ELF-1 (cell line): ENCODE measurements at regions not wholly inside any gene's neighbourhood (a gene's known extent, or its start where the extent isn't known, plus 50 kb on each side); places are given as distances from the start of the nearest gene placed in this dataset.

Source experiments
- DNase-seq: peaks from one replicate; pipeline ENCODE4 v3.0.0-alpha.2; 2016; ENCODE audit warnings: low read depth, low spot score

DNA sequence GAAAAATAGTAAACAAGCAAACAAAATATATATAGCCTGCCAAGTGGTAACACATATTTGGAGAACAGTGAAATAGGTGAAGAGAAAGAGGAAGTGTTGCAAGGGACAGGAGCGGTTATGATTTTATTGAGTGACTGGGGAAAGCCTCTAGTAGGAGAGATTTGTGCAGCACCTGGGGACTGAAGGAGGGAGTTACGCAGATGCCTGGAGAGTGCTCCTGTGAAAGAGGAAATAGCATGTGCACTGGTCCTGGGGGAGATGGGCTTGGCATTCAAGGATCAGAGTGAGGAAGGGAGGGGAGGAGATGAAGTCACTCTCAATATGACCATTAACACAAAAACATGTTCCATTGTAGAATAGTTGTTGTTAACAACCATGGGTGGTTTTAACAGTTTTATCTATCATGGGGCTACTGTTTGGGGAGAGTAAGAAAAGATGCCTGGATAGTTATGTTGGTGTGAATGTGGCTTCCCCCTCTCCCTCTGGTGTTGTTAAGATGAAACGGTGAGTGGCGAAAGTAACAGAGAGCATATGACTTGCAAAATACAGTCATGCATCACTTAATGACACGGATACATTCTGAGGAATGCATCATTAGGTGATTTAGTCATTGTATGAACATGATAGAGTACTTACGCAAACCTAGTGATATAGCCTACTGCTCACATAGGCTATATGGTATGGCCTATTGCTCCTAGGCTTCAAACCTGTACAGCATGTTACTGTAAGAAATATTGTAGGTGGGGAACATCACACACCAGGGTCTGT lies 251.7 kb upstream of the ARGLU1 start:
- no peak for DNase-seq

DNA sequence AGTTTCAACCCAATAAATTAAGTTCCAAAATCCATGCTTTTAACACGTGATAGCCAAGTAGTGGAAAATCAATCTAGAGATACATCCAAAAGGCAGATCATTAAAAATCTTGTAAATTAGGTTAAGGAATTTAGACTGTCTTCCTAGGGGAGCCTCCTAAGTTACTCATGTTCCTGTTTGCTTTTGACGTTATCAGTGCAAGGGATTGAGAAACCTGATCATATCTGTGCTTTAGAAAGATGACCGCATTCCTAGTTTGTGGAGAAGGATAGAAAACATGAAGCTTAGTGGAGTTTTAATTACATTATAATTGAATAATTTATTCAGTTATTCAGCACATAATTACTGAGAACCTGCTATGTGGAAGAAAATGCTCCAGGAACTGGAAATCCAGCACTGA lies 251.0 kb upstream of the ARGLU1 start:
- DNase-seq = no peak

DNA sequence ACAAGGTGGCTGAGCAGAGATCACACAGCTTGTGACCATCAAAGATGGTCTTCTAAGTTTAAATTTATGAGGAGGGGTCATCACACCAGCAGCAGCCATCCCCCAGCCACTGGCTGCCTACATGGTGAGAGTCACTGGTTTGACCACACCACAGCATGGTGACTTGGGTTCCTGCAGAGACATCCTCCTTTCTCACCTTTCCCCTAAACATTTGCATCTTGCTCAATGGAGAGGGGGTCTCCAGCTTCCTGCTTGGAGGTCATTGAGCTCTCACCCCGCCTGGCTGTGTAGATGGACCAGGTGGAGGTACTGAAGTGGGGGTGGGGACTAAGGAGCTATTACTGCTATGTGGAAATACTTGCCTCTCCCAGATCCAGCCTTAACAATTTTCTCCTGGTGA lies 247.6 kb upstream of the ARGLU1 start:
- DNase-seq = no peak

DNA sequence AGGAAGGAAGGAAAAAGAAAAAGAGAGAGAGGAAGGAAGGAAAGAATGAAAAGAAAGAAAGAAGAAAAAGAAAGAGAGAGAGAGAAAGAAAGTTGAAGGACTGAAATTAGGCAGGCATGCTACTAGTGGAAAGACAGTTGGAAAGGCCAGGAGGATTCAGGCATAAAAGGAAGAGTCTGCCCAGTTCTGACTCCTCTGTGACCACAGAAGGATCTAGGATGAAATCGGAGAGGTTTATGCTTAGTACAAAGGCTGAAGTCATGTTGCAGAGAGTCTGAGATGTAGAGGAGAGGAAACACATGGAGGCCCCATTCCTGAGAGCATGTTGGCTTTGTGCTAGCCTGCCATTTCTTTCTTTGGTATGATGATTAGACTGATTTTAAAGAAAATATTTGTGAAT lies 246.5 kb upstream of the ARGLU1 start:
- DNase-seq = no peak

DNA sequence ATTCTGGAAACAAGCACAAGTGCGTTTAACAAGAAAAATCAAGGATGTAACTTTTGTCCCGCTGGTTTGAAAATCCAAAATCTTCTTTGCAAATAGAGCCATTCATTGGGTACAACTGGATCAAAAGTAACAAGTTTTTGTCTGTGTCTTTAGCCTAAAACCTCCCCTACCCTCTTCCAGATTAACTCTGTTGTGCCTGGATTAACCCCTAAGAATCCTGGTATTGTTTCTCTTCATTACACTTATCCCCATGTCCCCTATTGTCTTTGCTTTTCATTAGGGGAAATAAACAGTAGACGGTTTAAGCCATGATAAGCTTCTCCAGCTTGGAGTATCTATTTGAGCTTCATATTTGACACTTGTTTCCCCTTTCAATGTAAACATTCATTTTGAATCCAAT lies 242.1 kb upstream of the ARGLU1 start:
- DNase-seq = no peak

DNA sequence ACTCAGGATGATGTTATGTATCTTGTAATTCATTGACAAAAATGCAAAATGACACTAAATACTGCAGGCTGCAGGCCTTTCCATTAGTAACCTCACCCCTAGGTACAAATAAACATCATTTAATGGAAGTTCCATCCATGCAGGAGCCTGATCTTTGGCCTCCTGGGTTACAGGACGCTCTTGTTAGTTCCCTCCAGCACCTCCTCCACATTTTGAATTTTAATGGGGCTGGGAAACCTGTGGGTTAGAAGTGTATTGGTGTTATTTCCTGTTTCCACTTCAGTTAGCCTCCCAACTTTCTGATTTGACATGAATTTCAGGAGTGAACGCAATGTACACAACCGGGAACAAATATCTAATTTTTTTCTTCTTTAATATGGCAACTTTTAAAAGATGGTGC lies 237.1 kb upstream of the ARGLU1 start:
- no peak for DNase-seq

DNA sequence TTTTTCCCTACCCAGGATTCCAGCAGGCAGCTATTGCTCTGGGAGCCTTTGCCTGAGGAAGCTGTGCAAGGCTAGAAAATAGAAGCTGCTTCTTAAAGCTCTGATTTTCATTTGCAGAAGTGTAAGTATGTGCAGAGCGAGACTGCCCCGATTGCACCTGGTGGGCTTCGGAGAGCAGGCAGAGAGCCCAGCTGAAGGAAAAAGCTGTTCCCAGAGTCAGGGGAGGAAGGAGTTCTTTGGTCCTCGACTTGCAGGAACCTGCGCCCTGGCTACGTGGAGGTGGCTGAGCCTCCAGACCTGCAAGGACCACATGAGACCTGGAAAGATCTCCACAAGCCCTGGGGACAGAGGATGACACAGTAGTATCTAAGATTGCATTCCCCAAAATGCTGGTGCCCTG lies 235.0 kb upstream of the ARGLU1 start:
- DNase-seq = peak; percentile 43

DNA sequence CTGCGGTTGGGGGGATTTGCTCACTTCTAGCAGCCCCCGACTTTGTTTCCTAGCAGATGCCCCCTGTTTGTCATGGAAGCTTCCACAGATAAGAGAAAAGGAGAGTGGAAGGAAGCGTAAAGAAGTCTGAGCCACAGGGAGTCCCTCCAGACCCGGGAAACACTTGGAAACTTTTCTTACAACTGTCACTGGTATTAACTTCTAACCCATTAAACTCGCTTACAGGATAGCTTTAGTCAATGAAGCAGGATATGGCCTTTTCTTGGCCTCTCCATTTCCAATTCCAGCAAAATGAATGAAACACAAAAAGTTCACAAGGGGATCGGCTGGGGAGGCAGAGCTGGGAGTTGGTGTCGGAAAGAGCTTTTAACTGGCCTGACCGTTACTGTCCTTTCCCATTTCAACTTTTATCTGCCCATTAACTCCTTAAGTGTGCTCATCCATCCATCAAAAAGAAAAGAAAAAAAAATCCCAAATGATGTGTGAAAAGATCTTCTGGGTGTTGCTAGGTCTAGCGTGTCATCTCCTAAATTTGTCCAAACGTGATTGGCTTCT lies 231.9 kb upstream of the ARGLU1 start:
- no peak for DNase-seq

DNA sequence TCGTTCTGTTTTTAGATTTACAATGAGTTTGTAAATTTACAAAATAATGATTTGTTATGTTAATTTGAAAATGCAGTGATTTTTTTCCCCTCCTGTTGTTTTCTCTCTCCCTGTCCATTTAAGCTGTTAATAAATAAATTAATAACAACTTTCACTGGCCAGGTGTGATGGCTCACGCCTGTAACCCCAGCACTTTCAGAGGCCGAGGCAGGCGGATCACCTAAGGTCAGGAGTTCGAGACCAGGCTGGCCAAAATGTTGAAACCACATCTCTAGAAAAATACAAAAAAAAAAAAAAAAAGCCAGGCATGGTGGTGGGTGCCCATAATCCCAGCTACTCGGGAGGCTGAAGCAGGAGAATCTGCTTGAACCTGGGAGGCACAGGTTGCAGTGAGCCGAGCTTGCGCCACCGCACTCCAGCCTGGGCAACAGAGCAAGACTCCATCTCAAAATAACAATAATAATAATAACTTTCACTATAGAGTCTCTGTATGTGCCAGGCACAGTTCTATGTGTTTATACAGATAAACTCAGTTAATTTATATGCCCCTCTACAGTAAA lies 229.2 kb upstream of the ARGLU1 start:
- no peak for DNase-seq

DNA sequence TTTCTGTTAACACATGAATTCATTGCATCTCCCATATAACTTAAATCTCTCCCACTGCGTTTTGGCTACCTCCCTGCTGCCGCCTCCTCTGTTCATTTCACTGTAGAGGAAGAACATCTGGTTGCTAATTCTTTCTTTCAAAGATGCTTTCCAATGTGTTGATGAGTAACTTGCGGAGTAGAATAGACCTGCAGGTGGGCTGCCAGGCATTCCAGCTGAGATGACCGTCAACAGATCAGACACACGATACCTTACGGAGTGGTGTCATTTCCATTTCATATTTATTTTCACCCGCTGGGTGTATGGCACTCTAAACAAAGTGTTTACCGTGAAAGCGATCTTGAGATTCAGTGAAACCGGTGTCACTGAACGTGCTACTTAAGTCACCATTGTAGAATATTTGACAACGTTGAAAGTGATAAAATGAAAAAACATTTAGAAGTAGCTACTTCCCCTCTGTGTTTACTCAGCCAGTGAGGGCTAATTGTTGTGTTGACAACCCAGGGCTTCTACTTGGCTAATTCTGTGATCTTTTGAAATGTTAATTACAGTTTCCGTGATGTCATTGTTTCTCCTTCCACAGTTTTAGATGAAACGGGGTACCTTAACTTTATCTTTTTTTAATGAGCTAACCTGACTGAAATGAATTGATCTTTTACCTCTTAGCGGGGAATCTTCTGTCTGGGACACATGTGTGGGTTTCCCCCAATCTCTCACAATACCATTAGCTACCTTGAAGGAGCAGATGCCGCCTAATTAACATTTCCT lies 228.5 kb upstream of the ARGLU1 start:
- peak; percentile 81 for DNase-seq

DNA sequence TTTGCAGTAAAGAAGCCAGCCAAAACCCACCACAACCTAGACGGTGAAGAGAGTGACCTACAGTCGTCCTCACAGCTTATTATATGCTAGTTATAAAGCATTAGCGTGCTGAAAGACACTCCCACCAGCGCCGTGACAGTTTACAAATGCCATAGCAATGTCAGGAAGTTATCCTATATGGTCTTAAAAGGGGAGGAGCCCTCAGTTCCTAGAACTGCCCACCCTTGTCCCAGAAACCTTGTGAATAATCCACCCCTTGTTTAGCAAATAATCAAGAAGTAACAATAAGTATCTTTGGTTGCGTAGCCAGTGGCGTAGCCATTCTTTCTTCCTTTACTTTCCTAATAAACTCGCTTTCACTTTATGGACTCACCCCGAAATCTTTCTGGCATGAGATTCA lies 227.9 kb upstream of the ARGLU1 start:
- DNase-seq = peak; percentile 26

DNA sequence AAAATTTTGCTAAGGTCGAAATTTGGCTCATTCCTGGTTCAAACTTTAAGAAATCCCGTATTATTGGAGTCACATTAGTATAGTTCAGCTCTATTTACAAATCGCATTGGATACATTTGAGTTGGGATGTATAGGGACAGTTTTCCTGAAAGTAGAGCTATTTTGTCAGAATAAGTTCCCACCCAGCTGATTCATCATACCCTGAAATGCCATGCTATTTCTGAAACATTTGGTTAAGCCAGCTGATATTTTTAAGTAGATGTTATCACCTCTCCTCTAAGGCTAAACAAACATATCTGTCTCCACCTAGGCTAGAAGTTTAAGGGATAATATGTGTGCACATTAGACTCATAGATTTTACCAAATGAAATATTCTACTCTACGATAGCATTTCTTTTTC lies 226.2 kb upstream of the ARGLU1 start:
- DNase-seq = no peak

DNA sequence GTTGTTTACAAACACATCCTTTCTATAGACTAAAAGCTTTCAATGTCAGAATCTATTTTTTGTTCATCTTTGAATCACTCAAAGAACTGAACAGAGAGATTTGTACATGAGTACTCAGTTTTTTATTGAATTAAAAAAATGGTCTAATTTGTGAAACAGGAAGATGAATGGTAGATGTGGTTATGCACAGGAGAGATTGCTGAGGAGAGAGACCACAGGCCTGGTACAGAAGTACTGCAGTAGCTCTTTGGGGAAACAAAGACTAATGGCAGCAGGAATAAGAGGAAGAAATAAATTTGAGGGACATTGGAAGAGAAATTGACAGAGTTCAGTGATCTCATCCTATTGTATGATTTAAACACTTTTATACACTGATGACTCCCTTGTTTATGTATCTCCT lies 222.0 kb upstream of the ARGLU1 start:
- DNase-seq = no peak

DNA sequence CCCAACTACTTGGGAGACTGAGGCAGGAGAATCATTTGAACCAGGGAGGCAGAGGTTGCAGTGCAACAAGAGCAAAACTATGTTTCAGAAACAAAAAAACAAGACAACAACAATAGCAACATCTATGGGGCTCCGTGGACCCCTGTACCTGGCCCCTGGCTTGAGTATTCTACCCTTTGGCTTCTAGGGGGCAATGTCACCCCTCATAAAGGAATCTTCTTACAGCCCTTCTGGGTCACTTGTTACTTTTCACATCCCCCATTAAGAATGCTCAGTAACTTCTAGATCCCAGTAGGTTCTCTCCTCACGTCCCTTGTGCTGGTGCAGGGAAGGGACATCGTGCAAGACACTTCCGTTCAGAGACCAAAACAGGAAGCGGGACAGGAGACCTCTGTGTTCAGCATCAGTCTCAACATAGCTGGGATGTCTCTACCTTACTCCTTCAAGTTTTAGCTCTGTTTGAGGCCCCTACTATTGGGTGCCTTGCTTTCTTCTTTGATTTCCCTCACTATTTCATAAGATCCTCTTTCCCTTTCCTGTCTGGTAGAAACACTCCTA lies 218.1 kb upstream of the ARGLU1 start:
- no peak for DNase-seq

DNA sequence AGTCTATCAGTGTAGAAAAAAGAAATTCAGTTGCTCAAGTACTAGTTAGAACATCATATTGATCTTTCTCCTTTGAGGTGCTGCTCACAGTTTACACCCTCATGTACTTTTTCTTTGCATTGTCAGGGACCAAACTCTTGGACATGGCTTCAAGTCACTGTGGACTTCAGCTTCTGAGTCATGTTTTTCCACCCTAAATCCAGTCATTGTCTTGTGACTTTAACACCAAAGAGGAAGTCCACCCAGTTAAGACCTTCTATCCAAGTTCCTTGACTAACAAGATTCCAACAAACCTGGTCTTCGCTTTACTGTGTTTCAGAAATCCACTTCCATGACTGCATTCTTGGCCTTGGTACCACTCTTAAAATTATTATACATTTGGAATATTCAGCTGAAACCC lies 206.7 kb upstream of the ARGLU1 start:
- DNase-seq = no peak

DNA sequence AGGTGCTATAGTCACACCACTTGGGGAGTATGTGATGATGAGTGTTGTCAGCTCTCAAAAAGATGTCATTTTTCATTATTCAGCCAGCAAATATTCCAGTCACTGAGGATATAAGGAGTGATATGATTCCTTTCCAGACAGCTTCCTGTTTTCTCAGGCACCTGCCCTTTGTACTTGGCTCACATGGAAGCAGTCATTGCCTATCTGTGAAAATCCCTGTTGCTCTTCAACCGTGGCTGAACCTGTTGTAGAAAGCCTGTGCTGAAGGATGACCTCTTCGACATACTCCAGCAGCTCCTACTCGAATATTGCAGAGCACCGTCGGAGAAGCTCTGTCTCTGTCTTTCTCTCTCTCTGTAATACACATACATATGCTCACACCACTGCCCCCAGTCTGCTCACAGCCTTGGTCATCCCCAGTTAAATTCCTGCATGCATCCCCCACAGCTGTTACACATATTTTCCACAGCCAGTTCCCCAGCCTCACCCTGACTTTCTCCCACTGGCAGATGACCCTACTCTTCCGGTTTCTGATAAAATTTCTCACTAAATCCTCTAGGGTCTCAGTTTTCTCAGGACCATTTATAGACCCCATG lies 204.2 kb upstream of the ARGLU1 start:
- DNase-seq = no peak

DNA sequence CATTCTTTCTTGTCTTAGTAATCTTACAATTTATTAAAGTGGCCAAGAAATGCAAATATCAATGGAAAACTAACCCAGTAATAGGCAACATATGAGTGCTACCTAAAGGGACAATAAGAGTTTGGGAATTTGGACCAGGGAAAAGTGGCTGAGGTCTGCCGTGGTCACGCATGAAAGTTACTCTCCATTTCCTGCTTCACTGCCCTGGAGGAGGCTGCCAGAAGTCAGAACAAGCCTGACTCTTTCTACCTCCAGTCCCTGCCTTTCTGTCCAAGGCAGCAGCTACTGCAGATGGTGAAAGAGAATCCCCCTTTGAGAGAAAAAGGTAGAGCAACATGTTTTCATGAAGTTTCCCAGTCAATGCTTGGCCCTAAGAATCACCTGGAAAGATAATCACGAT lies 201.1 kb upstream of the ARGLU1 start:
- no peak for DNase-seq

DNA sequence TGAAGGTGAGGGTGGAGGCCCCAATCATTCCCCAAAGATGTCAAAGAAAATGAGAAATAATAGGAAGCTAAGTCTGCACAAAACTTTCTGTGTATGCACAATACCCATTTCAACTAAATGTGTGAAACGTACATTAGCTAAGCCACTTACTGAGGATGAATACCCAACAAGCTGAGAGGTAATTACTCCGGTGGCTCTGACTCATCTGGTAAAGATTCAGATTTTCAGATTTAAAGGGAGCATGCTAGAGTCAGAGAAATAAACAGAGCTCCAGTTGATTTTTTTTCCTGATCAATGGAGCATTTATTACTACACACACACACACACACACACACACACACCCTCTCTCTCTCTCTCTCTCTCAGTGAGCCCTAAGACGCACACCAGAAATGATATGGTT lies 194.8 kb upstream of the ARGLU1 start:
- DNase-seq = no peak

DNA sequence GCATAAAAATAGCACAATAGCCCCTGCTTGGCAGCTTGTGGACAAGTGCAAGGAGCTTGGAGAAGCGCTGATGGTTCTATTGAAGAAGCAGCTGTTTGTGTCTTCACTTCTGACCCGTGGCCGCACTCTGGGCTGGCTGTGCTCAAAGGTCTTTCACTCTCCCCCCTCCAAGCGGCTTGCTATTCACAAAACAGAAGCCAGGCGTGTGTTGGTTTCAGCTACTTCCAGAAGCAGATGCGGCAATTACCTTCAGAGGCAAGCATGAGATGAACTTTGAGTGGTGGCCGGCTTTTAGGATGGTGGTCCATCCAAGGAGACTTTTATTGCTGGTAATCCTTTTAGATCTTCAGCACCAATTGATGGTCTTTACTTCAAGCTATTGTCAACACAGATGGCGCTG lies 188.5 kb upstream of the ARGLU1 start:
- peak; percentile 57 for DNase-seq

DNA sequence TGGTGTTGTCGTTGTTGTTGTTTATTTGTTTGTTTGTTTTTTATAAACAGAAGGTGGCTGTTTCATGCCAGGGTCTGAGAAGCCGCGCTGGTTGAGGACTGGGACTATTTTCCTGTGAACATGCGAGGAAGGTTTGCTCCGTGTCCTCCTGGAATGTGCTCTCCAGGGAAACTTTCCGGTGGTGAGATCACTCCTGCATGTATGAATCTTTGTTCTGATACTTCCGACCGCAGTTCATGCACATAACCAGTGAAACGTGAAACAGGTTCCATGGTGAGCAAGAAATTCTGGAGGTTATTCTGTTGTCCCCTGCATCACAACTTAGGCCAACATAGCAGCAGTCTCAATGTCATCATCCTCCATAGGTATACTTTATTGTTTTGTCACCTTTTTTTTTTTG lies 187.6 kb upstream of the ARGLU1 start:
- DNase-seq = no peak

DNA sequence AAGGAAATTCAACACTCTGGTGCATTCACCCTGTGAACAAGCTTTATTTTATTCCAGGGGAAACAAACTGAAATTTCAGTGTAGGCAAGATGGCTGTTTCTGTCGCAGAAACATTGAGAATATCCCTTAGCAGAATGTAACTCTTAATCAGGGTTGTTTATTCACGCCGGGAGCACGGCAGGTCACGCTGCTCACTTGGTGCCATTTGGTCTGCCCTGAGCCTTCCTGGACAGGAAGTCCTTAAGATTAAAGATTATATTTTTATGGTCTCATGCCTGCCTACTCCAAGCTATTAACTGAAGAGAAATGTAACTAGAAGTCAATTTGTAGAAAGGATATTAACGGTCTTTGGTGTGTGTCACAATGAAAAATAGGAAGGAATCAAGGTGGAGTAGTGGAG lies 185.3 kb upstream of the ARGLU1 start:
- no peak for DNase-seq

DNA sequence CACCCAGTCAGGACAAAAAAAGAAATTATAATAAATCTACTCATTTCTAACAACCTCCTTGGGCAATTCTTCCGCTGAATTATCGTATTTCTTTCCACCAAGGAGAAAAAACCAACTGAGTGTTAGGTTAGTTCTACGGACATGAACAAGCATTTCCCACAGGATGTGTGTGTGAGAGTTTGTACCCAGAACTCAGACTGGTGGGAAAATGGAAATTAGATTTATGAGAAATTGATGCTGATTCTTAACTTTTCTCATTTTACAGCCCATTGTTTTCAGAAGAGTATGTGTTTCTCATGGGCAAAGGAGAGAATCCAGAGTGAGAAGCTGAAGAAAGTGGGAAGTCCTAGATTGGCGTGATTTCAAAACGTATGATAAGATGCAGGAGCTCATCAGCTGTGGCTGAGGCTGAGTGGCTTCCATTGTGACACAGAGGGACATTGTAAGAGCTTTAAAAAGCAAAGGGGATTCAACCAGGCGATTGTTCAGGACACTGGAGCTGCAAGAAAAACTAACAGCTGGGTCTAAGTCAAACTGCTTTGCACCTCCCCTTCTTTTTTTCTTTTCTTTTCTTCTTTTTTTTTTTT lies 184.7 kb upstream of the ARGLU1 start:
- DNase-seq = no peak
